GM18502 (cell line): ENCODE measurements at regions not wholly inside any gene's neighbourhood (a gene's known extent, or its start where the extent isn't known, plus 50 kb on each side); places are given as distances from the start of the nearest gene placed in this dataset.
"Not testable (repeated sequence)": the region's sequence is repeated elsewhere in the genome, so short reads cannot be mapped to it uniquely, and the experiment has no call there.

Experiments used
- ATAC-seq: cut with Tn5 transposase; IDR thresholded peaks from one replicate; pipeline ENCODE4 v1.9.1; 2021; ENCODE audit warnings: mild to moderate bottlenecking; ENCODE audit not compliant: unreplicated experiment, poor library complexity

DNA sequence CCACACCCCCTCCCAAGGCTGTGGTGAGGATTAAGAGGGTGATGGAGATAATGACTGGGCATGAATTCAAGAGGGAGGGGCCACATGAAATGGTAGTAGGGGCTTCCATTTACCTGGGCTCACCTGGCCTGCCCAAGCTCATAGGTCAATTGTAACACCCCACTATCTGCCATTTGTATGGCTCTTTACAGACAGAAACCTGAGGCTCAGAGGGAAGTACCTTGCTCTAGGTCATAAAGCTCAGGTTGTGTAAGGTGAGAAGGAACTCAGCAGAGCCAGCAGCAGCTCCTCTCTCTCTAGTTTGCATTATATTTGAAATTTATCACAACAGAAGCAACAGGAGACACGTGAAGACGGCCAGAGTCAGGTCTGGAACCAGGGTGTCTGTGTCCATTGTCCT, 133.4 kb upstream of the ALDH1B1 start:
- ATAC-seq = no peak

- ATAC-seq = no peak
Measured at GRCh38 chr9:38257626-38258215, 134.8 kb upstream of the ALDH1B1 start.

DNA sequence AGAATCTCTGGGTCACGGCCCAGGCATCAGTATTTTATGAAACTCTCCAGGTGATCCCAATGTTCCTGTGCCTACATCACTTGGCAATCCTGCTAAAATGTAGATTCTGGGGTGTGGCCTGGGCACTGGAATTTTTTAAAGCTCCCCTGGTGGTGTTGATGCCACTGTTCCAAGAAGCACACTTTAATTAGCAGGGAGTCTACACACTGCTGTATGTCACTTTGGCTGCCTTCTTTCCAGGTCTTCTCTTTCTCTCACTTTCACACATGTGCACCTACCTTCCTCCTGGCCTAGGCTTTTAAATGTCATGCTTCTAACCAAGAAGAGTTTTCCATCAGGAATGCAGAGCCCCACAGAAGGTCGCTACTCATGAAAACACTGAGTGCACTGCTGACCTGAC, 136.0 kb upstream of the ALDH1B1 start:
- no peak for ATAC-seq

DNA sequence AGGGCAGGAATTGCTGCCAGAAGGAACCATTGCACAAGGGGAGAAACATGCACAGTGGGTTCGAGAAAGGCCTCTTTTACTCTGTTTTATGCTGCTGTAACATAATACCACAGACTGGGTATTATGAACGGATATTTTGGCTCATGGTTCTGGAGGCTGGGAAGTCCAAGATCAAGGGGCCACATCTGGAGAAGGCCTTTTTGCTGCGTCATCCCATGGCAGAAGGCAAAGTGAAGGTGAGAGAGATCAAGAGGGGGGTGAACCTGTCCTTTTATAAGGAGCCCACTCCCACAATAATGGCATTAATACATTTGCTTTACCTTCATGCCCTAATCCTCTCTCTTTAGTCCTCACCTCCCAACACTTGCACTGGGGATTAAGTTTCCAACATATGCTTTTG, 136.9 kb upstream of the ALDH1B1 start:
- no peak for ATAC-seq

GRCh38 chr9:38254756-38255155, 137.7 kb upstream of the ALDH1B1 start:
- ATAC-seq = no peak

DNA sequence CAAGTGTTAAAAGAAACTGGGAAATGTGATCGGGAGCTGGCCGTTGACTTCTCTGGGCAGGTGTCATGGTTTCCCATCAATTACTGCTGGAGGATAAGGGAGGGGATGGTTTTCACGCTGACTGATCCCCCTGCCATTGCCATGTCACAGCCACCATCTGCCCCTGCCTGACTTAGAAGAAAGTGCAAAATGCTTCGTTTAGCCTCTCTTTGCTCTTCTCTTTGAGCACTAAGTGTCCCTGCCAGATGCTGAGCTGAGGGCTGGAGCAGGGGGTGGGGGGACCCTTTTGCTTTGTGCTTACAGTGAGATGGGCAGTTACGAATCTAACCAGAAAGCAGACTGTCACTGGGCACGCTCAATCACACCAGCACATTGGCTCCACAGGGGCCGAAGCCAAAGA, 138.4 kb upstream of the ALDH1B1 start:
- ATAC-seq = no peak

- ATAC-seq = no peak
Measured at GRCh38 chr9:38253200-38253599, 139.3 kb upstream of the ALDH1B1 start.

DNA sequence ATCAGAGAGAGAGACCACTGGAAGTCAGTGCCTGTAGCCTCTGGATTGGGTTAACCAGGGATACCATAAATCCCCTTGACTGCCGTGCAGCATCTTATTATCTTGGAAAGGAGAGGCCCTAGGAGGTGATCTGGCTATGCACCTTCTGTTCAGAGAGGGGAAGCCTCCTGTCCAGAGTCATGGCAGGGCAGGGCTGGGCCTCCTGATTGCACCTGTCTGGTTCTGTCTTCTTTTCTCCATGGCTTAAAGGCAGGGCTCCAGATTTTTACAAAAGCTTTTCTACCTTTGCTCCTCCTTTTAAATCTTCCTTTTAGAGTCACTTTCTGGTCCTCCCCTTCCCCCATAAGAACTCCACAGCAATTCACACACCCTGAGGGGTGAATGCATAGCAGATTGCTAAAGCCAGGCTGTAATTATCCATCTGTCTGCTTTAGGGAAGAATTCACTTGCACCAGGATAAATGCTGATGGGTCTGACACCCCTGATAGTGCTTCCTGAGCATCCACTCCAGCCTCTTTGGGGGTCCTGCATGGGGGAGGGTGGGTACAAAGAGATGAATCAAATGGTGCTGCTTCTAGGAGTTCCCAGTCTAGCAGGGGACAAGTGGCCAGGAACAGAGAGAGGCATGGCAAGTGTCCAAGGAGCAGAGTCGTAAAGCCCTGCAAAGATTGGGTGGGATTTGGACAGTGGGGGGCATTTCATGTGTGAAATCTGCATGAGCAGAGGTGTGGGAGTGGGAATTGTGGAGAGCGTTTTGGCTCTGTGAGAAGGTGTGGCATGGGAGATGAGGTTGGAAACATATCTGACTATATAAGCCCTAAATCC, 141.3 kb upstream of the ALDH1B1 start:
- no peak for ATAC-seq

DNA sequence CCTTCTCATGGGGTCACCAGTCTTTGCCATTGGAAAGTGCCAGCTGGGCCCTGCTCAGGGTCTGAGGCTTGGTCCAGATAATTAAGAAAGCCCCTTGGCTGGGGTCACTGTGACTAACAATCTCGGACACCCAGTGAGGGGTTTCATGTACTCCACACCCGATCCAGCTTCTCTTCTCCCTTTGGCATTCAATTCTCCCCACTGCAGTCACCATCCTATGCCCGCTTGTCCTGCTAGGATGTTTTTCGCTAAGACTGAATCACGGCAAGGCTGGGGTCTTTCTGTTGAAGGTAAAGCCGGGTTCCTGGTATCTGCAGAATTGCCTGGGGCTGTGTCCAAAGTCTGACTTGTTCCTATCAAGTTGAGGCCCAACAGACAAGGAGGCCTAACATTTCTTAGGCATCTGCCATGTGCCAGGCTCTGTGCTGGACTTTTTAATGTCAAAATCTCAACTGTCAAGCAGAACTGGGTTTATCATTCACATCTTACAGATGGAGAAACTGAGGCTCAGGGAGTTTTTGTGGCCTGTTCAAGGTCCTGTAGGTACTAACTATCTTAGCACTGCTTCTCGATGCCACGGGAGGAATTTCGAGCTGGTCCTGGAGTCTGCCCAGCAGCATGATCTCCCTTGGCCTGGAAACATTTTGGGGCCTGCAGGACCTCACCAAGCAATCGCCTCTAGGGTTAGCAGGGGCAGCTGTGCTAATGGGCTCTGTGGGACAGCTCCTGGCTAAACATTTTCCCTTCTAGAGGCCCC, 142.0 kb upstream of the ALDH1B1 start:
- ATAC-seq = no peak

- no peak for ATAC-seq
Measured at GRCh38 chr9:38249587-38250210, 142.8 kb upstream of the ALDH1B1 start.

DNA sequence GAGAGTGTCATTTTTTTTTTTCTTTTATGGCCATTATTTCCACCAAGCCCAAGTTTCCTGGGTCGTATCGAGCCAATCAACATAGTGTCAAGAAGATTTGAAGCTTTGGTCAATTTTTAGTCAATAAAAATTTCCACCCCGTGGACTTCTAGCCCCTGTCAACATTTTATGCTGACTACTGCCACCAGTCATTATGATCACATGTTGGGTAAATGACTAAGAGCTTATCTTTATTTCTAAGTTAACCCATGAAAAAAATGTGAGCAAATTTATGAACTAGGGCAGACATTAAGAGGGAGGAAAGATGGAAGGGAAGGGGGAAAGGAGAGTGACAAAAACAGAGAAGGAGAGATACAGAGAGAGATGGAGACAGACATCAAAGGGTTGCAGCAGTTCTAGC, 143.5 kb upstream of the ALDH1B1 start:
- ATAC-seq = no peak

DNA sequence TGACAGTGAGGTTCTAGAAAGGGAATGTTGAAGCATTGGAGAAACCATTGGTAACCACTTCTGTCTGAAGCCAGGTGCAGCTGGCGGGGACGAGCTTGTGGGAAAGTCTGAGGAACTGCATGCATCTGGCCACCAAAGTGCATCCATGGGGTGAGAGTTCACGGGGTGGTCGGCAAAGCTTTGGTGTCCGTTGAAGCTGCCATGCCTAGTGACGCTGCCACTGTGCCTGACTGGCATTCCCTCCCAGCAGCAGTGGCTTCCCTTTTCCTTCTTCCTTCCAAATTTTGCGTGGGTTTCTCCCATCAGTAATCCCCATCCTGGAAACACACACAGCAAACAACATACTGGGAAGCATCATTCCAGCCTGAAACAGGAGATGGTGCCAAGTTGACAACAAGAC, 145.7 kb upstream of the ALDH1B1 start:
- ATAC-seq = no peak

- no peak for ATAC-seq
Measured at GRCh38 chr9:38244971-38245370, 147.5 kb upstream of the ALDH1B1 start.

DNA sequence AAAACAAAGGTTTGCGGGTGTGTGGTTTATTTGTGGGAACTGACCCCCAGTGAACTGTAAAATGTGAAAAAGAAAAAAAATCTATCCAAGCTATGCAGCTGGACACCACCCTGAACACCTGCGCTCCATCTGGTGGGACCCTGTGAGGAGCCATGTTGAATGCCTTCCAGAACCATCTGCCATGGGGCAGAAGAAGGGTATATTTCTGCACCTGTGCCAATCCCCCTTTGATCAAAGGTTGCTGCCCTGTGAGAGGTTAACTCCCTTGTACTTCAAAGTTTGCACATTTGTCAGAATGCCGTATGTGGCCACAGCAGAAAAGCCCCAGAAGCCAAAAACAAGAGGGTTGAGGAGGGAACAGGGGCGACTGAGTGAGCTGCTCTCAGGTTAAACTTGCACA, 148.5 kb upstream of the ALDH1B1 start:
- ATAC-seq = no peak

GRCh38 chr9:38242151-38242550, 150.4 kb upstream of the ALDH1B1 start:
- not testable (repeated sequence) for ATAC-seq

GRCh38 chr9:38240051-38240450, 152.5 kb upstream of the ALDH1B1 start:
- ATAC-seq = no peak

GRCh38 chr9:38235244-38235643, 157.3 kb upstream of the ALDH1B1 start:
- ATAC-seq = no peak

DNA sequence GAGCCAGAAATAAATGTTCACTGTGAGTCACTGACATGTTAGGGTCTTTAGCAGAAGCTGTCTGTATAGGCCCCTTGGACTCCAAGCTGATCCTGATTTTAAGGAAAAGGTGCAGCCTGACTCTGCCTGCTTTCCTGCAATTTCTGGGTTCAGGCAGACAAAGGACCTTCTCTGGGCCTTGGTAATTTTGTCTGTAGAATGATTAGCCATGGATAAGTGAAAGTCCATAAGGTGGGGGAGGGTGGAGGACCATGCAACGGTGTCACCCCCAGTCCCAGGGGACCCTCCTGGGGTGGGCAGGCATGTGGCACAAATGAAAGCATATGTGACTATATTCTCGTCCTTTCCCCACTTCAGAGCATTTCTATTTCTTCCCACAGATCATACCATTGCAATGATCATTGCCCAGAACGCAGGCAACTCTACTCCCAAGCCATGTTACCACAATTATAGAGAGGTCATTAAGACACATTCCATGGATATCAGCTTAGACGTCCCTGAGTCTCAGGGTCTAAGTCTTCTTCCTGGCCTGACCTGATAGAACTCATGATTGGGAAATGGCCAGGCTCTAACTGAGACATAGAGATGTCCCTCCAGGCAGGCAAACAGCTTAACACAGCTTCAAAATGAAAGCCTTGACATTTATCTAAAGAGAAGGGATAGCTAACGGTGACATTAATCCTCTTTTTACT, 157.9 kb upstream of the ALDH1B1 start:
- no peak for ATAC-seq

GRCh38 chr9:38233796-38234355, 158.6 kb upstream of the ALDH1B1 start:
- no peak for ATAC-seq

DNA sequence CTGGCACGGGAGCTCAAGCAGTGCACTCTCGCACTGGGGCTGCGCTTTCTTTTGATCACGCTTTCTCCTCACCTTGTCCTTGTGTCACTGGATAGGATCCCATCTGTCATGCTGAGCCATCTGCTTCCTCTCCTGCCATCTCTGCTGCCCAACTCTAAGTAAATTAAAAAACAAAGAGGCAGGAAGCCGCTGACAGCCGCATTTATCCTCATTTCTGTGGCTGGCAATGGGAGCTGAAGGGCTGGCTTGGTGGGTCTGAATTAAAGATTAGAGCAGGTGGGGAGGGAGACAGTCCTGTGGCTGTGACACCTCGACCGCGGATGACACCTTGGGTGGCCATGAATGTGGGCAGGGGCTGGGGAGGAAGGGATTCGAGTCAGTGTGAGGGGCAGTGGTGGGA, 159.2 kb upstream of the ALDH1B1 start:
- no peak for ATAC-seq
